ENCODE measurements at regions not wholly inside any gene's neighbourhood (a gene's known extent, or its start where the extent isn't known, plus 50 kb on each side); places are given as distances from the start of the nearest gene placed in this dataset.

- no peaks in the 10 kb centered on the region for H3K9me2 ChIP-seq (ENCODE audit: insufficient read depth)
- no peaks in the 10 kb centered on the region for H3K36me3 ChIP-seq (ENCODE audit: control insufficient read depth in 1 of 2, insufficient read depth in 2 of 2, low read length in 2 of 2)
- no peaks in the 10 kb centered on the region for H3K4me1 ChIP-seq (ENCODE audit: control insufficient read depth in 1 of 2, insufficient read depth in 2 of 2, low read length in 2 of 2)
- no TSS peak for BruUV-seq (replicated peaks)
- H3K79me2 ChIP-seq (ENCODE audit: insufficient read depth, low read length): no peaks in the 10 kb centered on the region
- POLR2A ChIA-PET: no interaction called here
- H3K4me2 ChIP-seq (ENCODE audit: low read length): no peak overlapping the region
- TF ChIP-seq EGR1 (IDR thresholded peaks at IDR 0.05; ENCODE audit: low read depth): no peak
- no peak for TF ChIP-seq CBX3 (IDR thresholded peaks at IDR 0.05; ENCODE audit: low read depth)
- TF ChIP-seq YY1 (IDR thresholded peaks at IDR 0.05; ENCODE audit: extremely low read depth, insufficient replicate concordance, low read depth, low read length): no peak
- no peak for TF ChIP-seq SRF (IDR thresholded peaks at IDR 0.05; ENCODE audit: low read depth)
- TF ChIP-seq ZBTB33 (IDR thresholded peaks at IDR 0.05; ENCODE audit: extremely low read depth, insufficient replicate concordance, low read length): no peak
- TF ChIP-seq SIN3A (IDR thresholded peaks at IDR 0.05; ENCODE audit: low read depth): no peak
- TF ChIP-seq POLR2A (IDR thresholded peaks at IDR 0.05; ENCODE audit: borderline replicate concordance, extremely low read depth, insufficient read depth, insufficient read length): no peak
- no peak for TF ChIP-seq CEBPB (IDR thresholded peaks at IDR 0.05; ENCODE audit: low read depth)
- no peak overlapping the region for H3K9ac ChIP-seq (ENCODE audit: low read length)
- H3K4me3 ChIP-seq (replicated peaks in 1 of 2; ENCODE audit: low read depth in 1 of 2, low read length in 2 of 2): no peak overlapping the region
- intact Hi-C loops (cut with micrococcal nuclease): no loop called here
- no peak overlapping the region for H2AFZ ChIP-seq (ENCODE audit: low read depth, low read length, poor library complexity, severe bottlenecking)
- CTCF ChIA-PET: no interaction called here
- H4K20me1 ChIP-seq (ENCODE audit: insufficient read depth): no peaks in the 10 kb centered on the region
- no peaks in the 10 kb centered on the region for H3K27me3 ChIP-seq (ENCODE audit: insufficient read depth, low read length)
- RAD21 ChIA-PET (ENCODE audit: low non-redundant PET in 1 of 2, low total read pairs in 2 of 2, uncharacterized antibody in 2 of 2, unreplicated experiment in 2 of 2): no interaction called here
- no peak for ATAC-seq
- no peak overlapping the region for H3K27ac ChIP-seq (ENCODE audit: low read depth, low read length)
- no peak for DNase-seq (ENCODE audit: low read depth, low spot score)
- no peaks in the 10 kb centered on the region for H3K9me3 ChIP-seq (ENCODE audit: control insufficient read depth in 1 of 2, insufficient read depth in 1 of 2, low read depth in 1 of 2, low read length in 2 of 2)
Observed at GRCh38 chr11:70887542-70887827, 364.9 kb downstream of the SHANK2 start.

DNA sequence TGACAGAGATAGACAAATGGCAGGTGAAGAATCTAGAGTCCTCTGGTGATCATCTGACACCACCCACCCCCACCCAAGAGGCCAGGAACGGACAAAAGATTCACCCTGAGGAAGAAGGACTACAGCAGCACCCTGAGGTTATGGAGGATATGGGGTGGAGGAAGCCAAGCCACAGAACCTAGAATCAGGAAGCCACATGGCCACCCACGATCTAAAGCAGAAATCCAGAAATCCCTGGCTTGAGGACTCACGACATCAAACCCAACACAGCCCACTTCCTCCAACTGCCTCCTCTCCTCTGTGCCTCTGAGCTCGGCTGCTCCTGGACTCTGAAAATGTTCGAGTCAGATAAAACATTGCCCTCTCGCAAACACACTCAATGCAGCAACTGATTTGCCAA lies 364.3 kb downstream of the SHANK2 start:
- H3K9me3 ChIP-seq (ENCODE audit: control insufficient read depth in 1 of 2, insufficient read depth in 1 of 2, low read depth in 1 of 2, low read length in 2 of 2): no peaks in the 10 kb centered on the region
- no peaks in the 10 kb centered on the region for H3K27me3 ChIP-seq (ENCODE audit: insufficient read depth, low read length)
- ChIA-PET RAD21 (ENCODE audit: low non-redundant PET in 1 of 2, low total read pairs in 2 of 2, uncharacterized antibody in 2 of 2, unreplicated experiment in 2 of 2) (no interaction called here), CTCF (no interaction called here), POLR2A (no interaction called here)
- no peak overlapping the region for H3K4me2 ChIP-seq (ENCODE audit: low read length)
- H3K9ac ChIP-seq (ENCODE audit: low read length): no peak overlapping the region
- no peaks in the 10 kb centered on the region for H3K4me1 ChIP-seq (ENCODE audit: control insufficient read depth in 1 of 2, insufficient read depth in 2 of 2, low read length in 2 of 2)
- intact Hi-C loops (cut with micrococcal nuclease): no loop called here
- no peaks in the 10 kb centered on the region for H4K20me1 ChIP-seq (ENCODE audit: insufficient read depth)
- DNase-seq (ENCODE audit: low read depth, low spot score) (no peak), ATAC-seq (no peak)
- no TSS peak for BruUV-seq (replicated peaks)
- no peak overlapping the region for H3K4me3 ChIP-seq (replicated peaks in 1 of 2; ENCODE audit: low read depth in 1 of 2, low read length in 2 of 2)
- H3K36me3 ChIP-seq (ENCODE audit: control insufficient read depth in 1 of 2, insufficient read depth in 2 of 2, low read length in 2 of 2): no peaks in the 10 kb centered on the region
- H3K27ac ChIP-seq (ENCODE audit: low read depth, low read length): no peak overlapping the region
- H3K9me2 ChIP-seq (ENCODE audit: insufficient read depth): no peaks in the 10 kb centered on the region
- H3K79me2 ChIP-seq (ENCODE audit: insufficient read depth, low read length): no peaks in the 10 kb centered on the region
- H2AFZ ChIP-seq (ENCODE audit: low read depth, low read length, poor library complexity, severe bottlenecking): no peak overlapping the region
- TF ChIP-seq REST (IDR thresholded peaks at IDR 0.05; ENCODE audit: low read depth): no peak
- TF ChIP-seq CBX3 (IDR thresholded peaks at IDR 0.05; ENCODE audit: low read depth): no peak
- TF ChIP-seq TCF7L2 (IDR thresholded peaks at IDR 0.05; ENCODE audit: borderline replicate concordance, extremely low read depth, insufficient read depth, insufficient read length): no peak
- TF ChIP-seq POLR2AphosphoS5 (IDR thresholded peaks at IDR 0.05; ENCODE audit: low read depth, low read length): no peak
- TF ChIP-seq, protein P1, sequence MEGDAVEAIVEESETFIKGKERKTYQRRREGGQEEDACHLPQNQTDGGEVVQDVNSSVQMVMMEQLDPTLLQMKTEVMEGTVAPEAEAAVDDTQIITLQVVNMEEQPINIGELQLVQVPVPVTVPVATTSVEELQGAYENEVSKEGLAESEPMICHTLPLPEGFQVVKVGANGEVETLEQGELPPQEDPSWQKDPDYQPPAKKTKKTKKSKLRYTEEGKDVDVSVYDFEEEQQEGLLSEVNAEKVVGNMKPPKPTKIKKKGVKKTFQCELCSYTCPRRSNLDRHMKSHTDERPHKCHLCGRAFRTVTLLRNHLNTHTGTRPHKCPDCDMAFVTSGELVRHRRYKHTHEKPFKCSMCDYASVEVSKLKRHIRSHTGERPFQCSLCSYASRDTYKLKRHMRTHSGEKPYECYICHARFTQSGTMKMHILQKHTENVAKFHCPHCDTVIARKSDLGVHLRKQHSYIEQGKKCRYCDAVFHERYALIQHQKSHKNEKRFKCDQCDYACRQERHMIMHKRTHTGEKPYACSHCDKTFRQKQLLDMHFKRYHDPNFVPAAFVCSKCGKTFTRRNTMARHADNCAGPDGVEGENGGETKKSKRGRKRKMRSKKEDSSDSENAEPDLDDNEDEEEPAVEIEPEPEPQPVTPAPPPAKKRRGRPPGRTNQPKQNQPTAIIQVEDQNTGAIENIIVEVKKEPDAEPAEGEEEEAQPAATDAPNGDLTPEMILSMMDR (IDR thresholded peaks at IDR 0.05 in 2 of 3, conservative IDR thresholded peaks at IDR 0.05 in 1 of 3; ENCODE audit: borderline replicate concordance in 1 of 3, insufficient read depth in 1 of 3, low read depth in 2 of 3, low read length in 2 of 3): no peak
- TF ChIP-seq FOSL1 (IDR thresholded peaks at IDR 0.05; ENCODE audit: low read depth): no peak
- no peak for TF ChIP-seq SP1 (IDR thresholded peaks at IDR 0.05; ENCODE audit: low read depth)
- no peak for TF ChIP-seq JUND (IDR thresholded peaks at IDR 0.05)
- no peak for TF ChIP-seq RAD21 (IDR thresholded peaks at IDR 0.05; ENCODE audit: low read depth)
